GM21737 (cell line): ENCODE measurements at regions not wholly inside any gene's neighbourhood (a gene's known extent, or its start where the extent isn't known, plus 50 kb on each side); places are given as distances from the start of the nearest gene placed in this dataset.

Experiments used
- ATAC-seq: cut with Tn5 transposase; IDR thresholded peaks from one replicate; pipeline ENCODE4 v1.9.1; 2021; ENCODE audit warnings: mild to moderate bottlenecking, moderate library complexity; ENCODE audit not compliant: unreplicated experiment

DNA sequence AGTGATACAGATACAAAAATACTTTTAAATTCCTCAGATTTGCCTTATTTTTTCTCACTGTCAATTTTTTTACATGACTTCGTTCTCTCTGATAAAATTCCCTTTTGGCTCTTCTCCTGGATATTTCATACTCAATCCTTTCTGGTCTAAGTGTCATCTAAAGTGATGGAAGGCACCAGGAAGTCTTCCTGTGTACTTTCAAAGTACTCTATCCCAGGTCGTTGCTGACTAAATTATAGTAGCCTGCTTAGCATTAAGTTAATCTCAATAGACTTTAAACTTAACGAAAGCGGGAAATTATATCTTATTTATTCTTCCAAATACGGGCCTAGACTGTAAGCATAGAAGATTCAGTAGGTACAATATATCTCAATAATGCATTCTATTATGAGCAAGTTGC, 67.8 kb downstream of the CASP12 start:
- ATAC-seq, result no peak

DNA sequence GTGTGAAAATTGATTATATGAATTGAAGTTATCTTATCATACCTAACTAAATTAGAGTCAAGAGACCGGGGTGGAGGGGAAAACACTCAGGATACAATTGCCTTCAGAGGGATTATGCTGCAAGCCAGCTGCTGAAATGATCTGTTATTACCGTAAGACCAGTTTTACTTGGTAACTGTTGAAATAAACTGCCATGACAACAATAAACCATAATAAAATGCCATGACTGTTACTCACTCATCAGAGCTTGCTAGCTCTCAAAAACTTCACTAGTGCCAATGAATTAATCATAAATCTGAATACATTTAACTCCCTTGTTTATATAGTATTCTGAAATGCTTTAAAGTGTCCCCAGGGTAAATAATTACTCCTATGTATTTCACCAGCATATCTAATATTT, 68.2 kb downstream of the CASP12 start:
- ATAC-seq, result no peak

DNA sequence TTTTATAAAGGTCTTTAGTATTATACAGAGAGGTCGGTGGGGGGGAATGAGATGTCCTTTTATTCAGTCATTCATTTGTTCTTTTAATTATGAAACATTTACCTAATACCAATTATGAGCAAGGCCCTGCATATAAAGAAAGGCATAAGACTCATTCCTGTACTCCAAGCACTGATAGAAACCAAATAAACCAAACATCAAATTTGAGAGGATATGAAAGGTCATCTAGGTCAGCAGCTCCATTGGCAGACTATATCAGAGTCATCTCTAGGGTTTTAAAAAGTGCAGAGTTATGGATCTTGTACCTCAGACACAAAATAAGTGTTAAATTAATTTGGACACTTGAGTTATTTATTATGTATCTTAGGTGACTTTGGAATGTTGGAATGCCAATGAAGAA, 71.5 kb downstream of the CASP12 start:
- no peak for ATAC-seq

DNA sequence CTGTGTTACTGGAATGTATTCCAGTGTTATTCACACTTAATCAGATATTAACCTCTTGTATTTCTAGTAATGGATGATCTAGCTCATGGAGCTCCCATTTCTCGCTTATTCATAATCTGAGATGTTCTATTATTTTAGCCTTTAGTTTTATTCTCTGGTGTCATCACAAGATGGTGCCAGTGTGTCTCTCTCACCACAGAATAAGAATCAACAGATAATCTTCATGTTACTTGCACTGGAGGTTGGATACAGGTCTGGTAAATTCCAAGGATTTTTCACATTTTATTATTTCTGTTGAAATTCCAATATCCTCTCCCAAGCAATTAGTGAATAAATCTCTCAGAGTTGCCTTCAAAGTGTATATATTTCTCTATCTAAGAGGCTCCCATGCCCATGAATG, 74.6 kb downstream of the CASP12 start:
- ATAC-seq, result no peak

DNA sequence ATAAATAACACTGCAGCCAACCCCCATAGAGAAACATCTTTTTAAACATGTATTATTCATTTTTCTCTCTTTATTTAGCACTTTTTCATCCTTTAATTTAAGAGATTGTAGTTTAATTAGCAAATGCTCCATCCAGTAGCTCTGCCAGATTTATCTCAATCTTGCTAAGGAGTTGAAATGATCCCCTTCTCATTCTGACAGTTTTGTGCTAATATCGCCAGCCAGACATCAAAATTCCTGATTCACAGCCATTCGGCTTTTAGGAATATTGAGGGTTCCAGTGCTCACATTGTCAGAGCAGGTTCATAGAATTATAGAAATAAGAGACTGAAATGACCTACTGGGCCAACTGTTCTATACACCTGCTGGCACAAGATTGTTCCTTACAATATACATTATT, 77.8 kb downstream of the CASP12 start:
- ATAC-seq, result no peak

DNA sequence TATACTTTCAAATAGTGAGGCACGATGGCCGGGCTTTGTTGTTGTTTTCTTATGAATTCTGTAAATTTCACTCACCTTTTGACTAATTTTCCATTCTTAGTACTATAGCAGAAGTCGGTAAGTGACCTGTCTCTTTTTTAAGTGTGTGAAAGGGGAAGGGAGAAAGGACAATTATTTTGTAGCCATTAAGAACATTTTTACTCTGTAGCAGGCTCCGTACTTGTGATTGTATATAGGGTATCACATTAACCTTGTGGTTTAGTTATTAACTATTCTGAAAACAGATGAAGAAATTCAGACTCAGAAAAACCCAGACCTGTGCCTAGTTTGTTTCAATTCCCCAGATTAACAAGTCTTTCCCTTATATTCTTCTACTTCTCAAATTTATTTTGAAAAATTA, 78.7 kb downstream of the CASP12 start:
- ATAC-seq, result no peak

DNA sequence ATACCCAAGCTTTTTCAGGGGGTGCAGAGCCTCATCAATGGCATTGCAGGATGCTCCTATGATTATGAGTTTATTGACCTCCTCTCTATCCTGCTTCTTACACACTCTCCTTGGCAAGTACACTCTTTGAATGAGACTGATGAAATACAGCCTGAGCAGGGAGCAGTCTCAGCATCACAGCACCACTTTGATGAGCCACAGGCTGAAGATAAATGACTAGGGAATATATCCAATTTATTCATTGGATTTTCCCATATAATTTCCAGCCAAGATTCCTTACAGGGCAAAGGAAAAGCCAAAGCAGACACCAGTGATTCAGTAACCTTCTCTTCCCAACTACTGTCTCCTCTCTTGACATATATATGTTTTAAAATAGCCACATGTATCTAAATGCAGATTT, 79.2 kb downstream of the CASP12 start:
- ATAC-seq, result no peak

DNA sequence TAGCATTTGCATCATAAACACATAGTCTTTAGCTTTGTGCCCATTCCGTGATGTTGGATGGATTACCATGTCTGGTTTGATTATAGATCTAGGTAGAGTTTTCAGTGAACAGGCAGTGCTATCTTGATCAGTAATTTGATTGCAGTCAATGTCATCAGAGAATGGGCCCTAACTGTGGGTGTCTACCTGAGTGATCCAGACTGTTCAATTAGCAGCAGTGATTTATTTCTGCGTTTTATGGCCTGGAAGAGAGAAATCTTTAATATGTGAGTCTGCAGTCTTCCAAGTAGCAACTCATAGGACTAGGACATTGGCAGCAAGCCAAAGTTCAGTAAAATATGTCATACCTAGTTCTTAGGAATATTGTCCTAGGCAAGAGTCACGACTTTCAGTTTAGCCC, 80.3 kb downstream of the CASP12 start:
- ATAC-seq, result no peak

DNA sequence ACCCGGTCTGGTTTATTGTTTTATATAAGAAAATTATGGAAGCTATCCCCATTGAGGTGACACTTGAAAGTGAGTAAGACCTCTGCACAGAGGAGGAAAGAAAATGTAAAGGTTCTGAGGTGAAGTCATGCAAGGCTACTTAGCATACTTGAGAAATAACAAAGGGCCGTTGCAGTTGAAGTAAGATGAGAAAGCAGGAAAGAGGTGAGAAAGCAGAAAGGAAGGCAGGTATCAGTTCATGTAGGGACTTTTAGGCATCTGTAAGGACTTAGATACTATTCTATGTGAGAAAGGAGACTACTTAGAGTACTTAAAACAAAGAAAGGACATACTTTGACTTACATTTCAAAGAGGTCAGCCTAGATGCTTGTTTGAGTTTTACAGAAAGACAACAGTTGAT, 84.7 kb downstream of the CASP12 start:
- ATAC-seq, result no peak

DNA sequence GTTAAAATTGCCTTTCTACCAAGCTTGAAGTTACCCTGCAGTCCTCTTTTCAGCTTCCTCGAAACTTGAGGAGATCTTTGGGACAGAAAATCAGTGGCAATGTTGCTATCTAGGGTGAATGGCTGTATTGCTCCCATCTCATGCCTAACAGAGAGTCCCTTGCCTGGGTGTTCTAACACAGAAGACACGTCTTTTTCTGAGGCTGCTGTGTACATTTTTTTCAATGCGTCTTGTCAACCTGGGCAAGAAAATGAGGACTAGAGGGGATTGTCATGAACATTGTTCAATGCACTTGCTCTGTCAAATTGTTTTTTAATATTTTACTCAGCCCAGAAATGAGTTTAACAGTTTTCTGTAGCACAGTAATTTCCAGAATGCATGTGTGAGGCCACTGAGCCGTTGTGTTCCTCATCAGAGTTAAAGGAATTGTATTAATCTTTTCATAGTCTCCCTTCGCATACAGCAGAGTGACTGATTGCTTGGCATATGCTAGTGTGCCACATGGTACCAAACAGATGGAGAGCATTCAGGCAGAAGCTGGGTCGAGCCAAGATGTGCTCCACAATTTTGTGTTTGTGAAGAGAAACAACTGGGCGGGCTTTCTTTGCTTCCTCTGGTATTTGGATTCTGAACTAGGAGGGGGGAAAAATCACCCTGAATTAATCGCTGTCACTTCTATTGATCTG, 86.0 kb downstream of the CASP12 start:
- no peak for ATAC-seq

DNA sequence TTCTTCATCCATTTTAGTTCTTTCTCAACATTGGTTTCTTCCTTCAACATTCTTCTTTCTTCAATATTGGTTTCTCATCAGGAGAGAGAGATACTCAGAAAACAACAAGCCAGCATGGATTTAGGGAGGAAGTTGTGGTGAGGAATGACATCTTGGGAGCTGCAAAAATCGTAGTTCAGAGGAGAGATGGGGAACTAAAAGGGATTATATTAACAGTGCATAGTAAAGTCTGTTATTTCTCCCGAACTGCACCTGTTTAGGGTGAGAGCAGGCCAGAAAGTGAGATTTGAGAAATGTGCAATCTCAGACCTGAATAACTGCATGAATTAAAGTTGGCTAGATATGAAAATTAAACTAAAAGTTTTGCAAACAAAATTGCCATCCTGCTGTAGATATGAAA, 94.5 kb downstream of the CASP12 start:
- ATAC-seq, result no peak

DNA sequence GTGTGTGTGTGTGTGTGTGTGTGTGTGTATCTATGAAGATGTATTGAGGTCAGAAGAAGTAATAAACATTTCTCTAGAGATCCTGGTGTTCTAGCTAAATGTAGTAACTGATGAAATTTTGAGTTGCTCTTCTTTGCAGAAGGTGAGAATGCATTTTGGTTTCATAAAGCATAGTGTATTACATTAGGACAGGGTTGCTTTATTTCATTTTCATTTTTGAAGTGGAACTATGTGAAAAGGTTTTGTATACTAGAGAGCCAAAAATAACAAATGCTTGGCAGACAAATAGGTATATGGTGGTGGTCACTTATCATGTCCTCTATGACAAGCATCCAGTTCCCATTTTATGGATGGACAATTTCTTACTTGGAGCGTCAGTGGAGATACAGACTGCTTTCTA, 99.0 kb downstream of the CASP12 start:
- peak; percentile 88 for ATAC-seq

DNA sequence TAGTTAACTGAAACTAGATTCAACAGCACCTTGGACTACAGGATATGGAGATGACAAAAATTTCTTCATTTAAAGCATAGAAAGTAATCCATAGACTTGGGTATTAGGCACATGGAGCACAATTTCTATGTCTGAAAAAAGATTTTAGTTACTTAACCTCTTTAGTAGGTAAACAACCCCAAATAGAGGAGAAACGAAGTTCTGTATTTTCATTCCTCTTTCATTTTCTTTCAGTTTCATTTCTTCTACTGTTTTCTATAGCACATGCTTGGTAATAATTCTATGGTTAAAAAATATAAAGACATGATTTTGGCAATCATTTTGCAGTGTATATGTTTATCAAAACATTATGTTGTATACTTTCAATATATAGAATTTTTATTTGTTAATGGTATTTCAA, 99.5 kb downstream of the CASP12 start:
- peak; percentile 52 for ATAC-seq

DNA sequence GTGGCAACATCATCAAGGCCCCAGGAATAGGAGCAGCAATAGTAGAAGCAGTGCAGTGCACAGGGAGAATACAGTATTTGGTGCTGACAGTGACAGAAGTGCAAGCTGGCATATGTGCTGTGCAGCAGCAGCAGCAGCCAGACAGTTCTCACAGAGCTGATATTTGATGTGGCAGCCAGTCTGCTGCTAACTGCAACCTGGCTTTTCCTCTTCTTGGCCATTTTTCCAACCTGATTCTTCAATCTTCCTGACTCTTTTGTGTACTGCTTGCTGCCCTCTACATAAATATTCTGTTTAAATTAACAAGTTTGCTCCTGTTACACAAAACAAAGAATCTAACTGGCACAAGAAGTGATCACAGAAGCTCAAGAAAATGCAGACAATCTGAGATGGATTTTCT, 102.0 kb downstream of the CASP12 start:
- no peak for ATAC-seq

DNA sequence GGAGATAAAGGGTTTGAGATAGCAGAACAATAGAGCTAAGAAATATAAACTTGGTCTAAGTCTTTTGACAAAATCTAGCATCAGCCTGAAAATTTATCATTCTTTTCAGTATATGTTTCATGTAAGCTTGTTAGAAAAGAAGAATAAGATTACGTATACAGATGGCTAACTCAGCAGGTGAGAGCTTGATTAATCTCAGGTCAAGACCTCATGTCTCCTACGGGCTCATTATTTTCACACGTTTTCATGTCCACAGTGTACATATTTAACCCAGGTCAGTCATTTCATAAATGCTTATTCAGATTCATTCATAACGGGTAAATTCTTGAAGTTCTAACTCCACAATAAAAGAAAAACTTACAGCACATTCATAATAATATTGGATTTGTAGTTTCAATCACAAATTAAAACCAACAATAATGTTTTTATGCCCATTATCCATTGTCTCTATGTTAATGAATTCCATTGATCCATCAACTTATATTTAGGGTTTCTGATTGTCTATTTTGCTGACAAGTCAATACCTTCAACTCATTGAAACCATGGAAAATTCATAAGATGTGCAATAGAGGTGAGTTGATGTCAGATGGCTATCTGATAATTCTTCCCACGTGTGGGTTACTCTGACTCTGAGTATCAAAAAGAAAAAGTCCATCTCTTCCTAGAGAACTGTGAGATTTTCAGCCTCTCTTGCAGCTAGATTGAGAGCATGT, 102.6 kb downstream of the CASP12 start:
- ATAC-seq, result no peak

DNA sequence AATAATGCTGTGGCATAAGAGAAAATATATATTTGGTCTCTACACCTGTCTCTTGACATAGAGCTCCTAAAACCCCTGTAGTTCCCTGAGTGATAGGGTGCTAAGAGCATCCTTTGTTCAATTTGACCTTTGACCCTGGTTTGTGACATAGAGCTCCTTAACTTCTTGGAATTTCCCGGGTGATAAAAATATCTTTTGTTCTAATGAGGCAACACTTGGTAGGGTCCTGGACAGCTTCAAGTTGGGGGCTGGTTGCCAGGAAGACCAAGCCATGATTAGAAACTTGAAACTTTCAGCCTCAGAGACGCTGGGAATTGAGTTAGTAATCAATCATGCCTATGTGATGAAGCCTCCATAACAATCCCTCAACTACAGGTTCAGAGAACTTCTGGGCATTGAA, 105.4 kb downstream of the CASP12 start:
- ATAC-seq, result no peak

DNA sequence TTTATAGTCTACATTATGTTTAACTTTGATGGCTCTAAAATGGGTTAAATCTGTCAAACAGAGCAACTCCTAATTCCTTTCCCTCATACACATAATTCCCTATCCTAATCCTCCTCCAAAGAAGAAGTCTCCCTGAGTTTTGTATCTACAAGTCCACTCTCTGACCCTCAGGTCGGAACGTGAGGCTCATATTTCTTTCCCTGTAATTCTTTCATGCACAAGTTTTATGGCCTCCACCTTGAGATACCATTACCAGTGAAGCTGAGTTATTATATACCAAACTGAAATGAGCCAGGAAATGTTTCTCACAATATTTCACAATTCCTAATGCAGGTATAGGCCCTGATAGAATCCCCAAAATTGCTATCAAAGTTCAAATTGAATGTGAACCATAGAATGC, 106.4 kb downstream of the CASP12 start:
- ATAC-seq, result no peak

DNA sequence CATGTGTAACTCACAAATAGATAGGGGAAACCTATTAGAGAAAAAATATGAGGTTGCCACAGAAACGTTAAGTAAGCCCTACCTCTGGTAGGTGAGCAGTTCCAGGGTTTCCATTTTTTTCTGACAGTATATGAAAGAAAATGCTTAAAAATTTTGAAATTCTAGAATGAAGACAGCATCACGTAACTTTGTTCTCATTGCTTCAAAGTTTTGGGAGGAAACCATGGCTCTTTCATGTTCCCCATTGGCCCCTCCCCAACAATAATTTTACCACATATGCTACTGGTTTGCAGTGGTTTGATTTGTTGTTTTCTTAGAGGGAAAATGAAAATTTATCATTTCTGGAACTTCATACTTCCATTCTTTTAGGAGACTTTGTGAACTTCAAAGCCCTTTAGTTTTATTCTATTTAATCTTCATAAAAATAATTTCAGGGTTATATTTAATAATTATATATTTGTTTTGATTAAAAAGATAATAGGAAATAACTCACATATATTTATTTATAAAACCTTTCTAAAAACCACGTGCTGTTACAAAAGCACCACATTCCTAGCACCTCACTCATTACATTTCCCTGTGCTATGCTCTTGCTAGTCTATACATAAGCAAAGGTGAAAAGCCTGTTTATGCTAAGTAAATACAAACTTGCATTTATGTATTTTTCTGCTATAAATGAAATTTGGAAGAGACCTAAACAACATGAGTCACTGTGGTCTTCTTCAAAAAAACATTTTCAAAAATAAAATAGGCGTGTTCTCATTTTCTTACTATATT, 113.4 kb downstream of the CASP12 start:
- no peak for ATAC-seq

DNA sequence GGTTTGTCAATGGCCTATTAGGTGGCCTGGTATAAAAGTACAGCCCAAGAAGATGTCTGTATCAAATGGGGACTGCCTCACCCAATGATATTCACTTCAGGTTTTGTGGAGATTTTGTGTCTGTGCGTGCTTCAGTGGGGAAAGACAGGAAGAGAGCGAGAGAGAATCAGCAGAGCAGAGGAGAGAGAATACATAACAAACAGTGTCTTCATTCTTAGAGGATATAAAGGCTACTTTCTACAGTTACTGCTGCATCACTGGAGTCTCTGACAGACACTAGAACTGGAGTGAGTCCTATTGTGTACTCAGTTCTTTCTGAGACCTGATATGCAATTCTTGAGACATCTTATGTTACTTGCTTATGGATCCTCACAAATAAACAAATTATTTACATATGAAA, 115.0 kb downstream of the CASP12 start:
- ATAC-seq, result no peak

DNA sequence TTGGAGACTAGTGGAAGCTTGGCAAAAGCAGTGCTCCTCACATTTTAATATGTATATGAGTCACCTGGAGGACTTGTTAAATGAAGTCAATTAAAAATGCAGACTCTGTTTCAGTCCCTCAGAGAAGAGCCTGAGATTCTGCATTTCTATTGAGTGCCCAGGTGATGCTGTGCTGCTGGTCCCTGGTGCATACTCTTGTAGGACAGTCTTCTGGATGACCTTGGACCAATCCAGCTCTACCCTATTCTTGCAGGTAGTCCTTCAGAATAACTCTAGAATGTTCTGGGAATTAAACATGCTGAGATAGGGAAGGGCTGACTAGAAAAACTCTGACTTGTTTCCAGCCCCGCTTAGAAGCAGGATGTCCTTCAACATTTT, 115.9 kb downstream of the CASP12 start:
- no peak for ATAC-seq

DNA sequence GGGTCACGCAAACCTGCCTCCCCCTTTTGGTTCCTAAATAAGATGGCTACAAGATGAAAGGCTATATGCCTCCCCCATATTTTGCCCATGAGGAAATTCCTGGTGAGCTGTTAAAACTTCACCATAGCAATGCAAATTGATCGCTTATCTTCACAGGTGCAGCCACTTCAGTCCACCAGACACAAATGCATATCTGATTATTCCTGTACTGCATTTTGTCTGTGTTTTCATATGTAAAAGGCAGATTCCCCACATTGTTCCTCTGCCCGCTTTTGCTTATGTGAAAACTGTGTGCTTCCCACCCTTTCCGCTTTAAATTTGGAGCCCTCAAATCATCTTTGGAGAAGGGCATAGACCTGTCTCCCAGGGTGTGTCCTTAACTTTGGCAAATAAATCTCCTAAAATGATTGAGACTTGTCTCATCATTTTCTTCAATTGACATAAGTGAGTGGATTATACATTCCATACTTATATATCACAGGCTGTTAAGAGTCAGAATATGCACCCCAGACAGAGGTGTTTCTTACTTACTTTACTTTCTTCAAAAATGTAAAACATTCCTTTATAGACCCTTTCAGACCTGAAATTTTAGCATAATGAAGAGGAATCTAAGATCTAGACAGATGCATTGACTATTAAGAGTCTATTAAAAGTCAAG, 116.4 kb downstream of the CASP12 start:
- ATAC-seq, result no peak

DNA sequence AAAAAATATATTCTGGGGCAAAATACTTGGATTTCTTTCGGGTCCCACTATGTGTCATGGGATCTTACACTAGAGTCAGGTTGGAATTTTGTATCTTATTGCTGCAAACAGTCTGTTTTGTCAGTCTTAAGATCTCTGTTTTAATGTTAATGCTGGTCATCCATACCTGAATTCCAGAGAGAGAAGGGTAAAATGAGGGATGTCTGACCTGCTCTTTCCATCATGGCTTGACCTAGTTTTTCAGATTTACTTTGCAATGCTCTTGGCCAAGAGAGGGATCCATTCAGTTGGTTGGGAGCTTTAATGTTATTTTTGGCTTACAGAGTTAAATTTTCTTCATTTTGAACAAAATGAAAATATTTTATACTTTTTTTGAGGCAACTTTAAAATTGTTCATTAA, 117.2 kb downstream of the CASP12 start:
- ATAC-seq, result no peak
